ENCODE measurements at regions not wholly inside any gene's neighbourhood (a gene's known extent, or its start where the extent isn't known, plus 50 kb on each side); places are given as distances from the start of the nearest gene placed in this dataset.

- Histone ChIP-seq H3K9me3 (ENCODE audit: control insufficient read depth, low read length) (no peaks in the 10 kb centered on the region), H3K36me3 (ENCODE audit: control insufficient read depth, insufficient read depth, low read length, severe bottlenecking) (no peaks in the 10 kb centered on the region), H3K9ac (ENCODE audit: low read length) (peak overlapping the region; percentile 60), H3K4me3 (ENCODE audit: low read length) (no peak overlapping the region), H3K27me3 (replicated peaks; ENCODE audit: control insufficient read depth, insufficient read depth, low read length) (no peaks in the 10 kb centered on the region), H3K4me1 (ENCODE audit: control insufficient read depth, insufficient read depth, low read length) (peaks cover 24% of the 10 kb centered on the region)
- peak; percentile 19 for DNase-seq (ENCODE audit: low read depth)
These were observed 609.0 kb downstream of the IRS1 start for GRCh38 chr2:226190479-226191252.

DNA sequence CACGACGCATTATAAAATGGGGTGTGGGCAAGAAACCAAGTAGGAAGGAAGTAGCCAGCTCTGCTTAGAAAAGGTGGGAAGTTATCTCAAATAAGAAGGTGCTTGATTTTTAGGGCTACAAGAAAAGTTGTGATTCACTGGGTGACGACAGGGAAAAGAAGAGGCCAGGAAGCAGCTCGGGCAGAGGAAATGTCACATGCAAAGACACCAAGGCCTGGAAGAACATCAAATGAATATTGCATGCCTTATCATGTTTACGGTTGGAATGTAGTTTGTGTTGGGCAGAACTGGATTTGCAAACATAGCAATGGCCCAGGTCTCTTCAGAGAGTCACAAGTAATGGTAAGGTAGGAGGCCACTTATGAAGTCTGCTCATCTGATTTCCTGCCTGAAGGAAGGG, 610.6 kb downstream of the IRS1 start:
- H3K27me3 ChIP-seq (replicated peaks; ENCODE audit: control insufficient read depth, insufficient read depth, low read length): no peaks in the 10 kb centered on the region
- no peaks in the 10 kb centered on the region for H3K9me3 ChIP-seq (ENCODE audit: control insufficient read depth, low read length)
- H3K36me3 ChIP-seq (ENCODE audit: control insufficient read depth, insufficient read depth, low read length, severe bottlenecking): no peaks in the 10 kb centered on the region
- H3K4me1 ChIP-seq (ENCODE audit: control insufficient read depth, insufficient read depth, low read length): peaks cover 35% of the 10 kb centered on the region
- H3K9ac ChIP-seq (ENCODE audit: low read length): no peak overlapping the region
- no peak for DNase-seq (ENCODE audit: low read depth)
- no peak overlapping the region for H3K4me3 ChIP-seq (ENCODE audit: low read length)

DNA sequence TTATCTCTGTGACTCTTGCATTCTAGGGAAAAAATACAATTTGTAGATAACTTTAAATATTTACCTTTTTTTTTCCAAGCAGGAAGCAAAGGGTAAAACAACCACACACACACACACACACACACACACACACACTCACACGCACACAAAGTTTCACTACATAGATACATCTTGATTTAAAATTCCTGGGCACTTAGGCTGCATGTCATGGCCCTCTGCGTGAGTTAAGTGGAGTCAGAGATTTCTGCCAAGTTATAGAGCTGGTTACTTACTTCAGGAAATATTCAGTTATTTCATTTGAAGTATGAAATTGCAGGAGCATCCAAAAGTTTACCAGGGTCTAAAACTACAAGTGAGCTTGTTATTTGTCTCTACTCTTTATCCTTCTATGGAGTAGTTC, 612.0 kb downstream of the IRS1 start:
- Histone ChIP-seq H3K9me3 (ENCODE audit: control insufficient read depth, low read length) (peaks cover 1% of the 10 kb centered on the region), H3K27me3 (replicated peaks; ENCODE audit: control insufficient read depth, insufficient read depth, low read length) (no peaks in the 10 kb centered on the region), H3K4me1 (ENCODE audit: control insufficient read depth, insufficient read depth, low read length) (peaks cover 35% of the 10 kb centered on the region), H3K36me3 (ENCODE audit: control insufficient read depth, insufficient read depth, low read length, severe bottlenecking) (no peaks in the 10 kb centered on the region), H3K4me3 (ENCODE audit: low read length) (no peak overlapping the region), H3K9ac (ENCODE audit: low read length) (no peak overlapping the region)
- DNase-seq (ENCODE audit: low read depth): peak; percentile 80

- no peaks in the 10 kb centered on the region for H3K27me3 ChIP-seq (replicated peaks; ENCODE audit: control insufficient read depth, insufficient read depth, low read length)
- H3K4me1 ChIP-seq (ENCODE audit: control insufficient read depth, insufficient read depth, low read length): peaks cover 35% of the 10 kb centered on the region
- no peak overlapping the region for H3K9ac ChIP-seq (ENCODE audit: low read length)
- no peak overlapping the region for H3K4me3 ChIP-seq (ENCODE audit: low read length)
- no peak for DNase-seq (ENCODE audit: low read depth)
- no peaks in the 10 kb centered on the region for H3K36me3 ChIP-seq (ENCODE audit: control insufficient read depth, insufficient read depth, low read length, severe bottlenecking)
- peaks cover 3% of the 10 kb centered on the region for H3K9me3 ChIP-seq (ENCODE audit: control insufficient read depth, low read length)
These were observed 612.5 kb downstream of the IRS1 start for GRCh38 chr2:226187156-226187555.

GRCh38 chr2:226185616-226186211, 613.9 kb downstream of the IRS1 start:
- Histone ChIP-seq H3K9me3 (ENCODE audit: control insufficient read depth, low read length) (peaks cover 14% of the 10 kb centered on the region), H3K27me3 (replicated peaks; ENCODE audit: control insufficient read depth, insufficient read depth, low read length) (no peaks in the 10 kb centered on the region), H3K9ac (ENCODE audit: low read length) (peak overlapping the region; percentile 28), H3K4me1 (ENCODE audit: control insufficient read depth, insufficient read depth, low read length) (peaks cover 32% of the 10 kb centered on the region), H3K36me3 (ENCODE audit: control insufficient read depth, insufficient read depth, low read length, severe bottlenecking) (no peaks in the 10 kb centered on the region), H3K4me3 (ENCODE audit: low read length) (peak overlapping the region; percentile 58)
- DNase-seq (ENCODE audit: low read depth): peak; percentile 96

DNA sequence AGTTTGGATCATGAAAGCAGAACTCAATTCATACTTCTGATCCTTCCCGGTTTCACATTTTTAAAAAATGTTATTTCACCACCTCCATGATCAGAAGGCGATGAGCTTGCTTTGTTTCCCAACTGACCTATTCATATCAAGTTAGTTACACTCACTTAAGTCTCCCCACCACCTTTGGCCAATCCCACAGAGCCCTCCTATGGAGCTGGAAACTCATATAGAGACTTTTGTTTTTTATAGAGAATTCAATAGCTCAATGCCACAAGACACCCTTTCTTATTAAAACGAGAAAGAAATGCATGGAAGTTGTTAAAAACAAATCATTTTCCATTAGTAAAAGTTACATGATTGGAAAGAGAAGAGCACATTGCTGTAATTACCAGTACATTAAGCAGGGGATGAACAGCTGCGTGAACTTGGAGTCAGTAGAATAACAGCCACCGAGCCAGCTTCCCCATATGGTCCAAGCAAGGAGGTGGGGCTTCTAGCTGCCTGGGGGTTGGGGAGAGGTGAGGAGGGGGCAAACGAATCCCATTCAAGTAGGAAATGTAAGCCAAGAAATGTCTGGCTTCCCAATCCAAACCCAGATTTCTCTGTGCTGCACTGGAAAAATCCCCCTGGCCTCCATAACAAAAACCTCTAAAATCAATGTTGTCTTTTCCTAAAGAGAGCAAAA, 614.5 kb downstream of the IRS1 start:
- peak overlapping the region; percentile 58 for H3K4me3 ChIP-seq (ENCODE audit: low read length)
- peaks cover 20% of the 10 kb centered on the region for H3K9me3 ChIP-seq (ENCODE audit: control insufficient read depth, low read length)
- peak overlapping the region; percentile 28 for H3K9ac ChIP-seq (ENCODE audit: low read length)
- no peaks in the 10 kb centered on the region for H3K27me3 ChIP-seq (replicated peaks; ENCODE audit: control insufficient read depth, insufficient read depth, low read length)
- no peaks in the 10 kb centered on the region for H3K36me3 ChIP-seq (ENCODE audit: control insufficient read depth, insufficient read depth, low read length, severe bottlenecking)
- H3K4me1 ChIP-seq (ENCODE audit: control insufficient read depth, insufficient read depth, low read length): peaks cover 29% of the 10 kb centered on the region
- no peak for DNase-seq (ENCODE audit: low read depth)

GRCh38 chr2:226184540-226184939, 615.1 kb downstream of the IRS1 start:
- no peaks in the 10 kb centered on the region for H3K27me3 ChIP-seq (replicated peaks; ENCODE audit: control insufficient read depth, insufficient read depth, low read length)
- no peak overlapping the region for H3K9ac ChIP-seq (ENCODE audit: low read length)
- no peak for DNase-seq (ENCODE audit: low read depth)
- H3K9me3 ChIP-seq (ENCODE audit: control insufficient read depth, low read length): peaks cover 25% of the 10 kb centered on the region
- H3K36me3 ChIP-seq (ENCODE audit: control insufficient read depth, insufficient read depth, low read length, severe bottlenecking): no peaks in the 10 kb centered on the region
- peaks cover 29% of the 10 kb centered on the region for H3K4me1 ChIP-seq (ENCODE audit: control insufficient read depth, insufficient read depth, low read length)
- no peak overlapping the region for H3K4me3 ChIP-seq (ENCODE audit: low read length)

GRCh38 chr2:226183550-226183949, 616.1 kb downstream of the IRS1 start:
- Histone ChIP-seq H3K4me1 (ENCODE audit: control insufficient read depth, insufficient read depth, low read length) (peaks cover 29% of the 10 kb centered on the region), H3K36me3 (ENCODE audit: control insufficient read depth, insufficient read depth, low read length, severe bottlenecking) (no peaks in the 10 kb centered on the region), H3K9ac (ENCODE audit: low read length) (no peak overlapping the region), H3K4me3 (ENCODE audit: low read length) (no peak overlapping the region), H3K27me3 (replicated peaks; ENCODE audit: control insufficient read depth, insufficient read depth, low read length) (no peaks in the 10 kb centered on the region), H3K9me3 (ENCODE audit: control insufficient read depth, low read length) (peaks cover 35% of the 10 kb centered on the region)
- peak; percentile 7 for DNase-seq (ENCODE audit: low read depth)

GRCh38 chr2:226183033-226183432, 616.6 kb downstream of the IRS1 start:
- Histone ChIP-seq H3K9me3 (ENCODE audit: control insufficient read depth, low read length) (peaks cover 40% of the 10 kb centered on the region), H3K9ac (ENCODE audit: low read length) (no peak overlapping the region), H3K4me3 (ENCODE audit: low read length) (no peak overlapping the region), H3K36me3 (ENCODE audit: control insufficient read depth, insufficient read depth, low read length, severe bottlenecking) (no peaks in the 10 kb centered on the region), H3K4me1 (ENCODE audit: control insufficient read depth, insufficient read depth, low read length) (peaks cover 26% of the 10 kb centered on the region), H3K27me3 (replicated peaks; ENCODE audit: control insufficient read depth, insufficient read depth, low read length) (no peaks in the 10 kb centered on the region)
- no peak for DNase-seq (ENCODE audit: low read depth)

GRCh38 chr2:226181909-226182308, 617.7 kb downstream of the IRS1 start:
- H3K4me1 ChIP-seq (ENCODE audit: control insufficient read depth, insufficient read depth, low read length): peaks cover 18% of the 10 kb centered on the region
- H3K9me3 ChIP-seq (ENCODE audit: control insufficient read depth, low read length): peaks cover 52% of the 10 kb centered on the region
- H3K27me3 ChIP-seq (replicated peaks; ENCODE audit: control insufficient read depth, insufficient read depth, low read length): no peaks in the 10 kb centered on the region
- no peak overlapping the region for H3K9ac ChIP-seq (ENCODE audit: low read length)
- H3K4me3 ChIP-seq (ENCODE audit: low read length): no peak overlapping the region
- H3K36me3 ChIP-seq (ENCODE audit: control insufficient read depth, insufficient read depth, low read length, severe bottlenecking): no peaks in the 10 kb centered on the region
- no peak for DNase-seq (ENCODE audit: low read depth)

- Histone ChIP-seq H3K4me1 (ENCODE audit: control insufficient read depth, insufficient read depth, low read length) (peaks cover 9% of the 10 kb centered on the region), H3K4me3 (ENCODE audit: low read length) (no peak overlapping the region), H3K27me3 (replicated peaks; ENCODE audit: control insufficient read depth, insufficient read depth, low read length) (no peaks in the 10 kb centered on the region), H3K9ac (ENCODE audit: low read length) (no peak overlapping the region), H3K36me3 (ENCODE audit: control insufficient read depth, insufficient read depth, low read length, severe bottlenecking) (no peaks in the 10 kb centered on the region), H3K9me3 (ENCODE audit: control insufficient read depth, low read length) (peaks cover 60% of the 10 kb centered on the region)
- DNase-seq (ENCODE audit: low read depth): no peak
These were observed 619.2 kb downstream of the IRS1 start for GRCh38 chr2:226180281-226180884.
